ENCODE measurements at regions not wholly inside any gene's neighbourhood (a gene's known extent, or its start where the extent isn't known, plus 50 kb on each side); places are given as distances from the start of the nearest gene placed in this dataset.
"Not testable (repeated sequence)": the region's sequence is repeated elsewhere in the genome, so short reads cannot be mapped to it uniquely, and the experiment has no call there.

DNA sequence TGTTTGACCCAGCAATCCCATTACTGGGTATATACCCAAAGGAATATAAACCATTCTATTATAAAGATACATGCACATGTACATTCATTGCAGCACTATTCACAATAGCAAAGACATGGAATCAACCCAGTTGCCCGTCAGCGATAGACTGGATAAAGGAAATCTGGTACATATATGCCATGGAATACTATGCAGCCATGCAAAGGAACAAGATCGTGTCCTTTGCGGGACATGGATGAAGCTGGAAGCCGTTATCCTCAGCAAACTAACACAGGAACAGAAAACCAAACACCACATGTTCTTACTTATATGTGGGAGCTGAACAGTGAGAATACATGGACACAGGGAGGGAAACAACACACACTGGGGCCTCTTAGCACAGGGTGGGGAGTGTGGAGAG, 95.1 kb downstream of the USP22 start:
- H3K36me3 Mint-ChIP-seq; H3K4me1 Mint-ChIP-seq; DNase-seq (ENCODE audit: low spot score in 2 of 2); H3K27ac Mint-ChIP-seq; H3K4me3 Mint-ChIP-seq; ATAC-seq; H3K9me3 Mint-ChIP-seq: not testable (repeated sequence)

DNA sequence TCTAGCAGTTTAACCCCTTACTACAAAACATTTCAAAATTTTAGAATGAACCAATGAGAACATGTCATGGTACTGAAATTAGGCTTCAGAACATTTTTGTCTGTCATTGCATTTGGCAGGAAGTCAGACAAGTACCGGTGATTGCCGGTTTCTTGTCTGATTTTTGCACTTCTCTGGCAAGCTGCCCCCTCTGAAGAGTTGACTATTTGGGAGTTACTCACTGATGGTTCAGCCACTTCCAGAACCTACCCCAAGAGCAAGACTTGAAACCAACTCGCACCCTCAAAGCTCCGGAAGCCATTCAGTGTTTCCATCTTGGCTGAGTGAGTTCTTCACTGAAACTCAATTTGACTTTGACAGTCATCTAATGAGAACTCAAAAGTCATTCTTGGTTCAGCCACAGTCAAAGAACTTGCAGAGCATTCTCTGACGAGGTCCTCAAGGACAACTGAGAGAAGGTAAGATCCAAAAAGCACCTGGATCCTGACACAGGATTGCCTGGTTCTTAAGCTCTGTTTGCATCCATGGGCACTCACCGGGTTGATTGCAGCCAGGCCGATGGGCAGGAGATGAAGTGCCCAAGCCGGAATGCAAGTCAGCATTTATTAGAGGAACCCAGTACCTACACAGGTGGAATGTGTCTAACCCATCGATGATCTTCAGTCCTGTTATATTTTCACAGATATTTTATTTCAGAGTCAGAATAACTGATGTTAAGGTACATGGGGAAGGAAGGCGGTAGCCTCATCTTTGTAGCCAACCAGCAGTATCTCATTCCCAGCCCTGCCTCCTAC, 93.6 kb downstream of the USP22 start:
- H3K4me1 Mint-ChIP-seq = no peaks in the 10 kb centered on the region
- no peaks in the 10 kb centered on the region for H3K36me3 Mint-ChIP-seq
- H3K4me3 Mint-ChIP-seq = no peak overlapping the region
- DNase-seq (ENCODE audit: low spot score in 2 of 2) (no peak), ATAC-seq (peak; percentile 82)
- H3K27ac Mint-ChIP-seq = peak overlapping the region; percentile 10
- H3K9me3 Mint-ChIP-seq = no peaks in the 10 kb centered on the region
